ENCODE measurements at regions not wholly inside any gene's neighbourhood (a gene's known extent, or its start where the extent isn't known, plus 50 kb on each side); places are given as distances from the start of the nearest gene placed in this dataset.

DNA sequence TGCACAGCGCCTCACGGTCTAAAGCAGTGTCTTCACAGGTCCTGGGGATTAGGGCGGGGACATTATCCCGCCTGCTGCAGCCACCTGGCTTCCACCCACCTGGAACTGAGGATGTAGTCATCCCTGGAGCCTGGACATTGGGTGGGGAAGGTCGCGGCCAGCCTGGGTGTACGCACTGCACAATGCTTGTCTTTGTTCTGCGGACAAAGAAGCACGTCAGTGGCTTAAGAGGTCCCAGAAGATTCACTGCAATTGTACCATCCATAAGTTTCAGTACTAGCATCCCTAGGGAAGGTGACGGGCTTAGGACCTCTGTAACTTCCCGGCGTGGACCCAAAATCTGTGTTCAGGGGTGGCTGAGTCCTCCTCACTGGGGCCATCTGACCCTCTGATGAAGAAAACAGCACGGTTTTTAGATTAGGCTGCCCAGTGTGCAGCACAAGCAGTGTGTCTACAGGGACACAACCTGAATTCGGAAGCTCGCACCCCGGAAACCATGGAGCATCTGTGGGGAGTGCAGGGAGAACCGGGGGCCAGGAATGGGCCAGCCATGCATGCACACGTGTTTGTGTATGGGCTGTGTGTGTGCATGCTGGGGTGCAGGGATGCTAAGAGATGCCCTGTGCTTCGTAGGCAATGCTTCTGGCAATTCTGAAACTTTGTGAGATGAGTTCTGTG, 342.6 kb upstream of the B3GAT1 start:
- no peak overlapping the region for H3K27ac ChIP-seq (ENCODE audit: low read length)
- no peaks in the 10 kb centered on the region for H3K36me3 ChIP-seq (ENCODE audit: control insufficient read depth, insufficient read depth, low read length)
- no peaks in the 10 kb centered on the region for H3K27me3 ChIP-seq (ENCODE audit: control insufficient read depth, insufficient read depth, low read length)
- no CpG with 5 or more reads among the region's 19 CpGs for WGBS (ENCODE audit: insufficient coverage, insufficient read length)
- DNase-seq (ENCODE audit: low read depth, low spot score), result no peak
- no peaks in the 10 kb centered on the region for H3K9me3 ChIP-seq (ENCODE audit: control insufficient read depth, insufficient read depth, low read length)
- no peak overlapping the region for H3K4me3 ChIP-seq (ENCODE audit: low read length)
- no peaks in the 10 kb centered on the region for H3K4me1 ChIP-seq (ENCODE audit: control insufficient read depth, insufficient read depth, low read length)

- Histone ChIP-seq H3K4me1 (ENCODE audit: control insufficient read depth, insufficient read depth, low read length) (no peaks in the 10 kb centered on the region), H3K4me3 (ENCODE audit: low read length) (no peak overlapping the region), H3K27me3 (ENCODE audit: control insufficient read depth, insufficient read depth, low read length) (no peaks in the 10 kb centered on the region), H3K27ac (ENCODE audit: low read length) (no peak overlapping the region), H3K9me3 (ENCODE audit: control insufficient read depth, insufficient read depth, low read length) (no peaks in the 10 kb centered on the region), H3K36me3 (ENCODE audit: control insufficient read depth, insufficient read depth, low read length) (no peaks in the 10 kb centered on the region)
- WGBS (ENCODE audit: insufficient coverage, insufficient read length), result no CpG with 5 or more reads among the region's 16 CpGs
- DNase-seq (ENCODE audit: low read depth, low spot score), result no peak
Measured at GRCh38 chr11:134753771-134754520, 341.9 kb upstream of the B3GAT1 start.

DNA sequence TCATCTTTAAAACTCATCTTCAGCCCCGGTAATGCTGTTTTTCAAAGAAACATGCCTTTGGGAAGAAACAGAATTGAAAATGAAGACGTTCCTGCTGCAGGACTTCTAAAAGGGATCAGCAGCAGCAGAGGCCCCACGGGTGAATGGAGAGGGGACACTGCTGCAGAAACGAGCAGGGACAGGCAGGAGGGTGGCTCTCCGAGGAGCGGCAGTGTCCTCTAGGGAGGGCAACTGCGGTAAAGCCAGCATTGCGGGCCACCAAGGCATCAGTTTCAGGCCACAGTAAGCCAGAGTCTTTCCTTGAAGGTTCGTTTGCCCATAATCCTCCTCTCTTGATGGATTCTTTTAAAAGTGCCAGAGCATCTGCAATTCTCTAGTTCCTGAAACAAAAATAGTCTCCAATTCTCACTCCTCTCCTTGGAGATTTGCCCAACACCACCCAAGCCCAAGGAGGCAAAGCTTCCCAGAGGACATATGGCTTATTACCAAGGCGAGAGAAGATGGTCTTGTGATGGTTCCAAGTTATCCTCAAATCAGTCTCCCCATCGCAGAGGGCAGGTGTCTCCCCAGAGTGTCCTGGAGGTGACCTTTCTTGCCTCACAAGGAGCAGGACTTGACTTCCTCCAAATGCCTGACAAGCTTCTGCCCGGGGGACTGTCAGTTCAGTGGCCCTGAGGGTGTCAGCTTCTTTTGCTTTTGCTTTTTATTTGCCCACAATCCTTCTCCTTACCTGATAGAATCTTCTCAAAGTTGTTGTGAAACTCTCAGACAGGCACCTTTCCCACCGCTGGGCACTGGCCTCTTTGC, 341.1 kb upstream of the B3GAT1 start:
- no peak for DNase-seq (ENCODE audit: low read depth, low spot score)
- H3K27ac ChIP-seq (ENCODE audit: low read length), result no peak overlapping the region
- H3K36me3 ChIP-seq (ENCODE audit: control insufficient read depth, insufficient read depth, low read length), result no peaks in the 10 kb centered on the region
- 0 out of 2 replicates have a peak, but pooled peaks cover 1% of the 10 kb centered on the region for H3K9me3 ChIP-seq (ENCODE audit: control insufficient read depth, insufficient read depth, low read length)
- H3K4me1 ChIP-seq (ENCODE audit: control insufficient read depth, insufficient read depth, low read length), result no peaks in the 10 kb centered on the region
- H3K27me3 ChIP-seq (ENCODE audit: control insufficient read depth, insufficient read depth, low read length), result no peaks in the 10 kb centered on the region
- no CpG with 5 or more reads among the region's 13 CpGs for WGBS (ENCODE audit: insufficient coverage, insufficient read length)
- no peak overlapping the region for H3K4me3 ChIP-seq (ENCODE audit: low read length)

DNA sequence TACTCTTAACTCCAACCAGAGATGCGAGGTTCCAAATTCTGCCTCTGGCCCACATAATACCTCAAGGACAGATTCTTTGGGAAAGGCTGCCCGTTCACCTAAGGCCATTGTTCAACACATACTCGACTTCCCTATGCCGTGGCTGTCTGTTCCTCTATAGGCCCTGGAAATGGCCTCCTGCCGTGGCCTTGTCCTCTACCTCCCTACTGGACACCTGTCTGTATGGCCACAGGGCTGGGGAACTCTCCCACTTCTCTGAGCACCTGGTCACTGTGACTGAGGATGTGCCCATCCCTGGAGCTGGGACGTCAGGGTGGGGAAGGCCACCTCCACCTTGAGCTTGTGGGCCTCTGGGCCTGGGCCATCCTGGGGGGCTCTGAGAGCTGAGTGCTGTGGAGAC, 340.5 kb upstream of the B3GAT1 start:
- Histone ChIP-seq H3K4me3 (ENCODE audit: low read length) (no peak overlapping the region), H3K4me1 (ENCODE audit: control insufficient read depth, insufficient read depth, low read length) (no peaks in the 10 kb centered on the region)
- no peak for DNase-seq (ENCODE audit: low read depth, low spot score)

GRCh38 chr11:134751766-134752165, 339.7 kb upstream of the B3GAT1 start:
- Histone ChIP-seq H3K4me3 (ENCODE audit: low read length) (no peak overlapping the region), H3K9me3 (ENCODE audit: control insufficient read depth, insufficient read depth, low read length) (0 out of 2 replicates have a peak, but pooled peaks cover 2% of the 10 kb centered on the region), H3K36me3 (ENCODE audit: control insufficient read depth, insufficient read depth, low read length) (no peaks in the 10 kb centered on the region), H3K4me1 (ENCODE audit: control insufficient read depth, insufficient read depth, low read length) (no peaks in the 10 kb centered on the region), H3K27ac (ENCODE audit: low read length) (no peak overlapping the region), H3K27me3 (ENCODE audit: control insufficient read depth, insufficient read depth, low read length) (no peaks in the 10 kb centered on the region; the same call in 1 of the 2 replicates)
- WGBS (ENCODE audit: insufficient coverage, insufficient read length), result no CpG with 5 or more reads among the region's 6 CpGs
- DNase-seq (ENCODE audit: low read depth, low spot score), result no peak

More for the DNA sequence above, 340.5 kb upstream of the B3GAT1 start:
- no peaks in the 10 kb centered on the region for H3K36me3 ChIP-seq (ENCODE audit: control insufficient read depth, insufficient read depth, low read length)
- no CpG with 5 or more reads among the region's 6 CpGs for WGBS (ENCODE audit: insufficient coverage, insufficient read length)
- H3K27me3 ChIP-seq (ENCODE audit: control insufficient read depth, insufficient read depth, low read length), result no peaks in the 10 kb centered on the region; the same call in 1 of the 2 replicates
- 0 out of 2 replicates have a peak, but pooled peaks cover 2% of the 10 kb centered on the region for H3K9me3 ChIP-seq (ENCODE audit: control insufficient read depth, insufficient read depth, low read length)
- no peak overlapping the region for H3K27ac ChIP-seq (ENCODE audit: low read length)

- 0 out of 2 replicates have a peak, but pooled peaks cover 2% of the 10 kb centered on the region for H3K9me3 ChIP-seq (ENCODE audit: control insufficient read depth, insufficient read depth, low read length)
- no CpG with 5 or more reads among the region's 8 CpGs for WGBS (ENCODE audit: insufficient coverage, insufficient read length)
Measured at GRCh38 chr11:134751031-134751585, 339.1 kb upstream of the B3GAT1 start.

GRCh38 chr11:134750619-134751018, 338.6 kb upstream of the B3GAT1 start:
- H3K27me3 ChIP-seq (ENCODE audit: control insufficient read depth, insufficient read depth, low read length), result no peaks in the 10 kb centered on the region; the same call in 1 of the 2 replicates
- WGBS (ENCODE audit: insufficient coverage, insufficient read length), result no CpG with 5 or more reads among the region's 2 CpGs
- H3K4me1 ChIP-seq (ENCODE audit: control insufficient read depth, insufficient read depth, low read length), result no peaks in the 10 kb centered on the region
- H3K27ac ChIP-seq (ENCODE audit: low read length), result no peak overlapping the region
- H3K9me3 ChIP-seq (ENCODE audit: control insufficient read depth, insufficient read depth, low read length), result 0 out of 2 replicates have a peak, but pooled peaks cover 2% of the 10 kb centered on the region
- no peak overlapping the region for H3K4me3 ChIP-seq (ENCODE audit: low read length)
- H3K36me3 ChIP-seq (ENCODE audit: control insufficient read depth, insufficient read depth, low read length), result no peaks in the 10 kb centered on the region
- no peak for DNase-seq (ENCODE audit: low read depth, low spot score)

More at GRCh38 chr11:134751031-134751585, 339.1 kb upstream of the B3GAT1 start:
- H3K36me3 ChIP-seq (ENCODE audit: control insufficient read depth, insufficient read depth, low read length), result no peaks in the 10 kb centered on the region
- no peaks in the 10 kb centered on the region; the same call in 1 of the 2 replicates for H3K27me3 ChIP-seq (ENCODE audit: control insufficient read depth, insufficient read depth, low read length)
- no peaks in the 10 kb centered on the region for H3K4me1 ChIP-seq (ENCODE audit: control insufficient read depth, insufficient read depth, low read length)
- no peak overlapping the region for H3K27ac ChIP-seq (ENCODE audit: low read length)
- no peak overlapping the region for H3K4me3 ChIP-seq (ENCODE audit: low read length)
- no peak for DNase-seq (ENCODE audit: low read depth, low spot score)

GRCh38 chr11:134749040-134749839, 337.2 kb upstream of the B3GAT1 start:
- no peak overlapping the region for H3K4me3 ChIP-seq (ENCODE audit: low read length)
- DNase-seq (ENCODE audit: low read depth, low spot score), result no peak
- no peaks in the 10 kb centered on the region; the same call in 1 of the 2 replicates for H3K27me3 ChIP-seq (ENCODE audit: control insufficient read depth, insufficient read depth, low read length)
- no CpG with 5 or more reads among the region's 5 CpGs for WGBS (ENCODE audit: insufficient coverage, insufficient read length)
- no peaks in the 10 kb centered on the region for H3K36me3 ChIP-seq (ENCODE audit: control insufficient read depth, insufficient read depth, low read length)
- H3K27ac ChIP-seq (ENCODE audit: low read length), result no peak overlapping the region
- 0 out of 2 replicates have a peak, but pooled peaks cover 2% of the 10 kb centered on the region for H3K9me3 ChIP-seq (ENCODE audit: control insufficient read depth, insufficient read depth, low read length)
- no peaks in the 10 kb centered on the region for H3K4me1 ChIP-seq (ENCODE audit: control insufficient read depth, insufficient read depth, low read length)

- WGBS (ENCODE audit: insufficient coverage, insufficient read length), result no CpG with 5 or more reads among the region's 2 CpGs
Measured at GRCh38 chr11:134746609-134747008, 334.6 kb upstream of the B3GAT1 start.

More at GRCh38 chr11:134746609-134747008, 334.6 kb upstream of the B3GAT1 start:
- H3K27me3 ChIP-seq (ENCODE audit: control insufficient read depth, insufficient read depth, low read length), result no peaks in the 10 kb centered on the region; the same call in 1 of the 2 replicates
- H3K4me3 ChIP-seq (ENCODE audit: low read length), result no peak overlapping the region
- no peaks in the 10 kb centered on the region for H3K36me3 ChIP-seq (ENCODE audit: control insufficient read depth, insufficient read depth, low read length)
- H3K4me1 ChIP-seq (ENCODE audit: control insufficient read depth, insufficient read depth, low read length), result no peaks in the 10 kb centered on the region
- 0 out of 2 replicates have a peak, but pooled peaks cover 2% of the 10 kb centered on the region for H3K9me3 ChIP-seq (ENCODE audit: control insufficient read depth, insufficient read depth, low read length)
- DNase-seq (ENCODE audit: low read depth, low spot score), result no peak
- no peak overlapping the region for H3K27ac ChIP-seq (ENCODE audit: low read length)

Measured in iPS DF 6.9 (cell line).